ENCODE measurements at regions not wholly inside any gene's neighbourhood (a gene's known extent, or its start where the extent isn't known, plus 50 kb on each side); places are given as distances from the start of the nearest gene placed in this dataset.

GRCh38 chr10:10780746-10781145 is 236.9 kb upstream of the CELF2 start:
- TF ChIP-seq CREB1 (IDR thresholded peaks at IDR 0.05; ENCODE audit: low read depth) = no peak
- no peak for TF ChIP-seq USF1 (IDR thresholded peaks at IDR 0.05)
- TF ChIP-seq TAF1 (IDR thresholded peaks at IDR 0.05; ENCODE audit: low read depth) = no peak
- no peak for TF ChIP-seq ZBTB7A (IDR thresholded peaks at IDR 0.05; ENCODE audit: low read depth)
- no peak for TF ChIP-seq YY1 (IDR thresholded peaks at IDR 0.05; ENCODE audit: low read depth)
- no peak for TF ChIP-seq CEBPB (IDR thresholded peaks at IDR 0.05)
- no peak for TF ChIP-seq NFIC (IDR thresholded peaks at IDR 0.05)
- TF ChIP-seq REST (IDR thresholded peaks at IDR 0.05; ENCODE audit: low read depth) = no peak

- no peak for TF ChIP-seq USF1 (IDR thresholded peaks at IDR 0.05)
- TF ChIP-seq YY1 (IDR thresholded peaks at IDR 0.05; ENCODE audit: low read depth) = no peak
Observed at GRCh38 chr10:10782603-10783002, 235.1 kb upstream of the CELF2 start.

GRCh38 chr10:10785627-10786026 is 232.0 kb upstream of the CELF2 start:
- peak; percentile 46; the same call in 1 of the 2 replicates for TF ChIP-seq CEBPB (IDR thresholded peaks at IDR 0.05)
- TF ChIP-seq TEAD4 (IDR thresholded peaks at IDR 0.05) = peak; percentile 31; the same call in 1 of the 2 replicates
- no peak for TF ChIP-seq MAX (IDR thresholded peaks at IDR 0.05)

GRCh38 chr10:10786109-10787090 is 231.3 kb upstream of the CELF2 start:
- TF ChIP-seq CREB1 (IDR thresholded peaks at IDR 0.05; ENCODE audit: low read depth) = no peak
- no peak for TF ChIP-seq ZBTB7A (IDR thresholded peaks at IDR 0.05; ENCODE audit: low read depth)
- TF ChIP-seq TEAD4 (IDR thresholded peaks at IDR 0.05) = no peak
- no peak for TF ChIP-seq EP300 (IDR thresholded peaks at IDR 0.05; ENCODE audit: borderline replicate concordance)
- no peak for TF ChIP-seq EGR1 (IDR thresholded peaks at IDR 0.05)
- no peak for TF ChIP-seq USF1 (IDR thresholded peaks at IDR 0.05)
- no peak for TF ChIP-seq RAD21 (IDR thresholded peaks at IDR 0.05; ENCODE audit: low read depth)

- no peak for TF ChIP-seq EP300 (IDR thresholded peaks at IDR 0.05; ENCODE audit: borderline replicate concordance)
- TF ChIP-seq TAF1 (IDR thresholded peaks at IDR 0.05; ENCODE audit: low read depth) = no peak
- TF ChIP-seq FOXM1 (IDR thresholded peaks at IDR 0.05; ENCODE audit: borderline replicate concordance, low read depth) = no peak
- TF ChIP-seq MAX (IDR thresholded peaks at IDR 0.05) = no peak
- TF ChIP-seq CEBPB (IDR thresholded peaks at IDR 0.05) = no peak
- no peak for TF ChIP-seq ZBTB7A (IDR thresholded peaks at IDR 0.05; ENCODE audit: low read depth)
- TF ChIP-seq TCF12 (IDR thresholded peaks at IDR 0.05; ENCODE audit: low read depth) = no peak
- TF ChIP-seq EGR1 (IDR thresholded peaks at IDR 0.05) = no peak
Observed at GRCh38 chr10:10787586-10787985, 230.1 kb upstream of the CELF2 start.

- TF ChIP-seq ZBTB7A (IDR thresholded peaks at IDR 0.05; ENCODE audit: low read depth) (no peak), EP300 (IDR thresholded peaks at IDR 0.05; ENCODE audit: borderline replicate concordance) (no peak), RAD21 (IDR thresholded peaks at IDR 0.05; ENCODE audit: low read depth) (no peak), MAX (IDR thresholded peaks at IDR 0.05) (no peak), YY1 (IDR thresholded peaks at IDR 0.05; ENCODE audit: low read depth) (no peak), USF1 (IDR thresholded peaks at IDR 0.05) (no peak), CREB1 (IDR thresholded peaks at IDR 0.05; ENCODE audit: low read depth) (no peak), TAF1 (IDR thresholded peaks at IDR 0.05; ENCODE audit: low read depth) (no peak), REST (IDR thresholded peaks at IDR 0.05; ENCODE audit: low read depth) (no peak), EGR1 (IDR thresholded peaks at IDR 0.05) (no peak)
Observed at GRCh38 chr10:10788761-10789160, 228.9 kb upstream of the CELF2 start.
